Liver (tissue), 3 donors: ENCODE measurements at regions not wholly inside any gene's neighbourhood (a gene's known extent, or its start where the extent isn't known, plus 50 kb on each side); places are given as distances from the start of the nearest gene placed in this dataset.

Experiments
- CTCF ChIP-seq: fragments of 150-350 bp; IDR thresholded peaks from 2 replicates; pipeline ENCODE4 v1.5.1; 2017; ENCODE audit warnings: improper control_type of control experiment, low read depth, low read length; ENCODE audit not compliant: missing input control
- FOXA1 ChIP-seq: IDR thresholded peaks from 2 replicates; pipeline ENCODE4 v1.6.1; 2016; ENCODE audit warnings: antibody characterized with exemption
- GABPA ChIP-seq, 2 donors: IDR thresholded peaks in 1 of 2; conservative IDR thresholded peaks in 1 of 2; 2 replicates each; pipeline ENCODE4 v1.6.1; 2016; ENCODE audit warnings: antibody characterized with exemption in 2 of 2, mild to moderate bottlenecking in 1 of 2, moderate library complexity in 1 of 2
- HNF4A ChIP-seq, 2 donors: conservative IDR thresholded peaks; 2 replicates each; pipeline ENCODE4 v1.6.1; 2016; ENCODE audit warnings: antibody characterized with exemption in 2 of 2, mild to moderate bottlenecking in 2 of 2
- JUND ChIP-seq, 2 donors: IDR thresholded peaks; 2 replicates each; pipeline ENCODE4 v1.6.1; 2016; ENCODE audit warnings: antibody characterized with exemption in 2 of 2
- MAX ChIP-seq: IDR thresholded peaks from 2 replicates; pipeline ENCODE4 v1.6.1; 2016; ENCODE audit warnings: antibody characterized with exemption
- RAD21 ChIP-seq, 2 donors: IDR thresholded peaks; 2 replicates each; pipeline ENCODE4 v1.6.1; 2016; ENCODE audit warnings: antibody characterized with exemption in 2 of 2, mild to moderate bottlenecking in 2 of 2
- REST ChIP-seq: IDR thresholded peaks from 2 replicates; pipeline ENCODE4 v1.6.1; 2016; ENCODE audit warnings: antibody characterized with exemption, mild to moderate bottlenecking
- RXRA ChIP-seq, 2 donors: IDR thresholded peaks; 2 replicates each; pipeline ENCODE4 v1.6.1; 2017 to 2018; ENCODE audit warnings: antibody characterized with exemption in 2 of 2, mild to moderate bottlenecking in 1 of 2
- TAF1 ChIP-seq: conservative IDR thresholded peaks from 2 replicates; pipeline ENCODE4 v1.6.1; 2016; ENCODE audit warnings: antibody characterized with exemption, mild to moderate bottlenecking
- YY1 ChIP-seq: IDR thresholded peaks from 2 replicates; pipeline ENCODE4 v1.6.1; 2016; ENCODE audit warnings: antibody characterized with exemption, mild to moderate bottlenecking
- ZBTB33 ChIP-seq: IDR thresholded peaks from 2 replicates; pipeline ENCODE4 v1.6.1; 2016; ENCODE audit warnings: antibody characterized with exemption
- donor health status: healthy.
- donor health status: healthy.

- TF ChIP-seq CTCF (no peak), FOXA1 (no peak), JUND (IDR thresholded peaks at IDR 0.05) (no peak), HNF4A (conservative IDR thresholded peaks at IDR 0.05) (no peak), GABPA (IDR thresholded peaks at IDR 0.05 in 1 of 2, conservative IDR thresholded peaks at IDR 0.05 in 1 of 2) (no peak), RAD21 (IDR thresholded peaks at IDR 0.05) (no peak), REST (no peak), TAF1 (no peak), MAX (no peak), YY1 (no peak), ZBTB33 (no peak), RXRA (IDR thresholded peaks at IDR 0.05) (no peak)
These were observed 277.1 kb downstream of the SNX13 start for GRCh38 chr7:17663061-17663675.
